ENCODE measurements at regions not wholly inside any gene's neighbourhood (a gene's known extent, or its start where the extent isn't known, plus 50 kb on each side); places are given as distances from the start of the nearest gene placed in this dataset.
"Not testable (repeated sequence)": the region's sequence is repeated elsewhere in the genome, so short reads cannot be mapped to it uniquely, and the experiment has no call there.

- peak overlapping the region; percentile 9 for H3K4me3 ChIP-seq (ENCODE audit: low read length, poor library complexity, severe bottlenecking)
- peaks cover 51% of the 10 kb centered on the region for H3K4me1 ChIP-seq (ENCODE audit: insufficient read depth, low read length, poor library complexity, severe bottlenecking)
- no peaks in the 10 kb centered on the region for H3F3A ChIP-seq (ENCODE audit: low read depth)
- no peaks in the 10 kb centered on the region for H4K20me1 ChIP-seq (ENCODE audit: insufficient read depth, low read length, poor library complexity, severe bottlenecking)
- H3K9me3 ChIP-seq (ENCODE audit: insufficient read depth, low read depth, low read length): peaks cover 34% of the 10 kb centered on the region
- no peak for TF ChIP-seq EZH2phosphoT487 (IDR thresholded peaks at IDR 0.05; ENCODE audit: borderline replicate concordance)
- TF ChIP-seq CTCF (conservative IDR thresholded peaks at IDR 0.05; ENCODE audit: low read length): no peak
- no peaks in the 10 kb centered on the region for H3K27me3 ChIP-seq (ENCODE audit: insufficient read depth, low read length, poor library complexity, severe bottlenecking)
- no peaks in the 10 kb centered on the region for H3K36me3 ChIP-seq (ENCODE audit: insufficient read depth, low read length)
- H3K4me2 ChIP-seq (ENCODE audit: low read depth, low read length, poor library complexity, severe bottlenecking): peak overlapping the region; percentile 39
- no peaks in the 10 kb centered on the region for H3K9me2 ChIP-seq (replicated peaks; ENCODE audit: low read depth, low read length)
- no peak overlapping the region for H2AFZ ChIP-seq (ENCODE audit: low read length)
- no peaks in the 10 kb centered on the region for H3K79me2 ChIP-seq (ENCODE audit: insufficient read depth, low read length)
- peak overlapping the region; percentile 27 for H3K9ac ChIP-seq (ENCODE audit: low read depth, low read length, poor library complexity, severe bottlenecking)
Observed at GRCh38 chr2:234694244-234695013, 197.5 kb upstream of the ARL4C start.

DNA sequence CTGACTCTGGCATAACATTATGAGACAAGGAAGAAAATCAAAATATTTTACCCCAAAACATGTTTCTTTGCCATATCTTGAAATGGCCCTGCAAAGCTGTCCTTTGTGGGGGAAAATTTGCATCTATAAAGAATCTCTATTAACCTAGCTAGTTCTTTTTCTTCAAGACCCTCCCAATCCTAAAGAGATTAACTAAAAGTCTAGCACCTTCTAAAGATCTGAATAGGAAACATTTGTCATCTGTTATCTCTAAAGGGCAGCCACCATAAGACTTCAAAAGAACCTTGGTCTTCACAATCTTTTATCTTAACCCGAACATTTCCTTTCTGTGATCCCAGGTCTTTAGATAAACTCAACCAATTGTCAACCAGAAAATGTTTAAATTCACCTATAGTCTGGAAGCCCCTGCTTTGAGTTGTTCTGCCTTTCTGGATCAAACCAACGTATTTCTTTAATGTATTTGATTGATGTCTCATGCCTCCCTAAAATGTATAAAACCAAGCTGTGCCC lies 196.9 kb upstream of the ARL4C start:
- H4K20me1 ChIP-seq (ENCODE audit: insufficient read depth, low read length, poor library complexity, severe bottlenecking); H3F3A ChIP-seq (ENCODE audit: low read depth); H3K27me3 ChIP-seq (ENCODE audit: insufficient read depth, low read length, poor library complexity, severe bottlenecking); H2AFZ ChIP-seq (ENCODE audit: low read length); H3K4me3 ChIP-seq (ENCODE audit: low read length, poor library complexity, severe bottlenecking); H3K79me2 ChIP-seq (ENCODE audit: insufficient read depth, low read length); H3K9me2 ChIP-seq (replicated peaks; ENCODE audit: low read depth, low read length); H3K36me3 ChIP-seq (ENCODE audit: insufficient read depth, low read length): not testable (repeated sequence)
- Histone ChIP-seq H3K4me1 (ENCODE audit: insufficient read depth, low read length, poor library complexity, severe bottlenecking) (peaks cover 56% of the 10 kb centered on the region), H3K9ac (ENCODE audit: low read depth, low read length, poor library complexity, severe bottlenecking) (peak overlapping the region; percentile 27), H3K4me2 (ENCODE audit: low read depth, low read length, poor library complexity, severe bottlenecking) (peak overlapping the region; percentile 39), H3K9me3 (ENCODE audit: insufficient read depth, low read depth, low read length) (peaks cover 30% of the 10 kb centered on the region)

GRCh38 chr2:234693191-234693590 lies 196.3 kb upstream of the ARL4C start:
- H3K4me3 ChIP-seq (ENCODE audit: low read length, poor library complexity, severe bottlenecking); H3K27me3 ChIP-seq (ENCODE audit: insufficient read depth, low read length, poor library complexity, severe bottlenecking); H3F3A ChIP-seq (ENCODE audit: low read depth); H4K20me1 ChIP-seq (ENCODE audit: insufficient read depth, low read length, poor library complexity, severe bottlenecking); H2AFZ ChIP-seq (ENCODE audit: low read length); H3K36me3 ChIP-seq (ENCODE audit: insufficient read depth, low read length); H3K79me2 ChIP-seq (ENCODE audit: insufficient read depth, low read length); H3K9ac ChIP-seq (ENCODE audit: low read depth, low read length, poor library complexity, severe bottlenecking); H3K9me2 ChIP-seq (replicated peaks; ENCODE audit: low read depth, low read length): not testable (repeated sequence)
- peaks cover 25% of the 10 kb centered on the region for H3K9me3 ChIP-seq (ENCODE audit: insufficient read depth, low read depth, low read length)
- H3K4me1 ChIP-seq (ENCODE audit: insufficient read depth, low read length, poor library complexity, severe bottlenecking): peaks cover 56% of the 10 kb centered on the region
- peak overlapping the region; percentile 39 for H3K4me2 ChIP-seq (ENCODE audit: low read depth, low read length, poor library complexity, severe bottlenecking)

GRCh38 chr2:234691968-234692955 lies 195.4 kb upstream of the ARL4C start:
- Histone ChIP-seq H4K20me1 (ENCODE audit: insufficient read depth, low read length, poor library complexity, severe bottlenecking) (no peaks in the 10 kb centered on the region), H3K9me2 (replicated peaks; ENCODE audit: low read depth, low read length) (no peaks in the 10 kb centered on the region), H3K9ac (ENCODE audit: low read depth, low read length, poor library complexity, severe bottlenecking) (peak overlapping the region; percentile 79), H3K79me2 (ENCODE audit: insufficient read depth, low read length) (no peaks in the 10 kb centered on the region), H3K9me3 (ENCODE audit: insufficient read depth, low read depth, low read length) (peaks cover 17% of the 10 kb centered on the region), H3K4me1 (ENCODE audit: insufficient read depth, low read length, poor library complexity, severe bottlenecking) (peaks cover 56% of the 10 kb centered on the region), H3K27me3 (ENCODE audit: insufficient read depth, low read length, poor library complexity, severe bottlenecking) (no peaks in the 10 kb centered on the region), H2AFZ (ENCODE audit: low read length) (no peak overlapping the region), H3F3A (ENCODE audit: low read depth) (no peaks in the 10 kb centered on the region), H3K36me3 (ENCODE audit: insufficient read depth, low read length) (no peaks in the 10 kb centered on the region), H3K4me2 (ENCODE audit: low read depth, low read length, poor library complexity, severe bottlenecking) (peak overlapping the region; percentile 35), H3K4me3 (ENCODE audit: low read length, poor library complexity, severe bottlenecking) (no peak overlapping the region)
- no peak for TF ChIP-seq CTCF (conservative IDR thresholded peaks at IDR 0.05; ENCODE audit: low read length)
- no peak for TF ChIP-seq EZH2phosphoT487 (IDR thresholded peaks at IDR 0.05; ENCODE audit: borderline replicate concordance)

Data from Loucy (cell line).